ENCODE measurements at regions not wholly inside any gene's neighbourhood (a gene's known extent, or its start where the extent isn't known, plus 50 kb on each side); places are given as distances from the start of the nearest gene placed in this dataset.

DNA sequence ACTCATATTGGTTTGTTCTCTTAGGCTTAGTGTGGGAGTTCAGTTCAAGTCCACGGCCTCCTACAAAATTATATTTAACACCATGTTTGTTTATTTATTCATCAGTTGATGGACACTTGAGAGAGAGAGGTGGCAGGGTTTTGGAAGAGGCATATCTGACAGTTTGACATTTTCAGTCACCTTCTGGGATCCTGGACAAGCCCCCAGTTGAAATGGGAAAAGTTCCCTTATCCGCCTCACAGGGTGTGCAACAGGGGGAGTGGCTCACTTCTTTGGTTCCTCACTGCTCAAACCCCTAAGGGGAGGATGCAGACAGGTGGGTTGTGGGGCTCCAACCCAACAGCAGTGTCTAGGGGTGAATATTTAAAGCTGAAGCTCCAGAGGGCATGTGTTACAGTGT, 52.3 kb upstream of the TNFSF18 start:
- TF ChIP-seq, protein P1, sequence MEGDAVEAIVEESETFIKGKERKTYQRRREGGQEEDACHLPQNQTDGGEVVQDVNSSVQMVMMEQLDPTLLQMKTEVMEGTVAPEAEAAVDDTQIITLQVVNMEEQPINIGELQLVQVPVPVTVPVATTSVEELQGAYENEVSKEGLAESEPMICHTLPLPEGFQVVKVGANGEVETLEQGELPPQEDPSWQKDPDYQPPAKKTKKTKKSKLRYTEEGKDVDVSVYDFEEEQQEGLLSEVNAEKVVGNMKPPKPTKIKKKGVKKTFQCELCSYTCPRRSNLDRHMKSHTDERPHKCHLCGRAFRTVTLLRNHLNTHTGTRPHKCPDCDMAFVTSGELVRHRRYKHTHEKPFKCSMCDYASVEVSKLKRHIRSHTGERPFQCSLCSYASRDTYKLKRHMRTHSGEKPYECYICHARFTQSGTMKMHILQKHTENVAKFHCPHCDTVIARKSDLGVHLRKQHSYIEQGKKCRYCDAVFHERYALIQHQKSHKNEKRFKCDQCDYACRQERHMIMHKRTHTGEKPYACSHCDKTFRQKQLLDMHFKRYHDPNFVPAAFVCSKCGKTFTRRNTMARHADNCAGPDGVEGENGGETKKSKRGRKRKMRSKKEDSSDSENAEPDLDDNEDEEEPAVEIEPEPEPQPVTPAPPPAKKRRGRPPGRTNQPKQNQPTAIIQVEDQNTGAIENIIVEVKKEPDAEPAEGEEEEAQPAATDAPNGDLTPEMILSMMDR (IDR thresholded peaks at IDR 0.05) = no peak
- TF ChIP-seq POLR2A (IDR thresholded peaks at IDR 0.05) = no peak
